ENCODE measurements at regions not wholly inside any gene's neighbourhood (a gene's known extent, or its start where the extent isn't known, plus 50 kb on each side); places are given as distances from the start of the nearest gene placed in this dataset.

GRCh38 chr10:2812631-2813030 is 254.7 kb upstream of the PFKP start:
- TF ChIP-seq, protein P1, sequence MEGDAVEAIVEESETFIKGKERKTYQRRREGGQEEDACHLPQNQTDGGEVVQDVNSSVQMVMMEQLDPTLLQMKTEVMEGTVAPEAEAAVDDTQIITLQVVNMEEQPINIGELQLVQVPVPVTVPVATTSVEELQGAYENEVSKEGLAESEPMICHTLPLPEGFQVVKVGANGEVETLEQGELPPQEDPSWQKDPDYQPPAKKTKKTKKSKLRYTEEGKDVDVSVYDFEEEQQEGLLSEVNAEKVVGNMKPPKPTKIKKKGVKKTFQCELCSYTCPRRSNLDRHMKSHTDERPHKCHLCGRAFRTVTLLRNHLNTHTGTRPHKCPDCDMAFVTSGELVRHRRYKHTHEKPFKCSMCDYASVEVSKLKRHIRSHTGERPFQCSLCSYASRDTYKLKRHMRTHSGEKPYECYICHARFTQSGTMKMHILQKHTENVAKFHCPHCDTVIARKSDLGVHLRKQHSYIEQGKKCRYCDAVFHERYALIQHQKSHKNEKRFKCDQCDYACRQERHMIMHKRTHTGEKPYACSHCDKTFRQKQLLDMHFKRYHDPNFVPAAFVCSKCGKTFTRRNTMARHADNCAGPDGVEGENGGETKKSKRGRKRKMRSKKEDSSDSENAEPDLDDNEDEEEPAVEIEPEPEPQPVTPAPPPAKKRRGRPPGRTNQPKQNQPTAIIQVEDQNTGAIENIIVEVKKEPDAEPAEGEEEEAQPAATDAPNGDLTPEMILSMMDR (IDR thresholded peaks at IDR 0.05): no peak
- TF ChIP-seq ZBTB21 (CRISPR knock-in tag; IDR thresholded peaks at IDR 0.05; ENCODE audit: borderline replicate concordance) (no peak), ATF1 (CRISPR knock-in tag; IDR thresholded peaks at IDR 0.05) (no peak), TEAD4 (CRISPR knock-in tag; IDR thresholded peaks at IDR 0.05) (no peak), SMAD4 (CRISPR knock-in tag; IDR thresholded peaks at IDR 0.05) (no peak), IRF2 (CRISPR knock-in tag; IDR thresholded peaks at IDR 0.05; ENCODE audit: borderline replicate concordance, low read depth) (no peak), EMX1 (CRISPR knock-in tag; IDR thresholded peaks at IDR 0.05) (no peak), JUN (CRISPR knock-in tag; IDR thresholded peaks at IDR 0.05) (no peak), E2F1 (CRISPR knock-in tag; IDR thresholded peaks at IDR 0.05) (no peak)
- TF ChIP-seq, protein P2, sequence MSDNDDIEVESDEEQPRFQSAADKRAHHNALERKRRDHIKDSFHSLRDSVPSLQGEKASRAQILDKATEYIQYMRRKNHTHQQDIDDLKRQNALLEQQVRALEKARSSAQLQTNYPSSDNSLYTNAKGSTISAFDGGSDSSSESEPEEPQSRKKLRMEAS (CRISPR knock-in tag; IDR thresholded peaks at IDR 0.05): no peak
- TF ChIP-seq, protein P3, sequence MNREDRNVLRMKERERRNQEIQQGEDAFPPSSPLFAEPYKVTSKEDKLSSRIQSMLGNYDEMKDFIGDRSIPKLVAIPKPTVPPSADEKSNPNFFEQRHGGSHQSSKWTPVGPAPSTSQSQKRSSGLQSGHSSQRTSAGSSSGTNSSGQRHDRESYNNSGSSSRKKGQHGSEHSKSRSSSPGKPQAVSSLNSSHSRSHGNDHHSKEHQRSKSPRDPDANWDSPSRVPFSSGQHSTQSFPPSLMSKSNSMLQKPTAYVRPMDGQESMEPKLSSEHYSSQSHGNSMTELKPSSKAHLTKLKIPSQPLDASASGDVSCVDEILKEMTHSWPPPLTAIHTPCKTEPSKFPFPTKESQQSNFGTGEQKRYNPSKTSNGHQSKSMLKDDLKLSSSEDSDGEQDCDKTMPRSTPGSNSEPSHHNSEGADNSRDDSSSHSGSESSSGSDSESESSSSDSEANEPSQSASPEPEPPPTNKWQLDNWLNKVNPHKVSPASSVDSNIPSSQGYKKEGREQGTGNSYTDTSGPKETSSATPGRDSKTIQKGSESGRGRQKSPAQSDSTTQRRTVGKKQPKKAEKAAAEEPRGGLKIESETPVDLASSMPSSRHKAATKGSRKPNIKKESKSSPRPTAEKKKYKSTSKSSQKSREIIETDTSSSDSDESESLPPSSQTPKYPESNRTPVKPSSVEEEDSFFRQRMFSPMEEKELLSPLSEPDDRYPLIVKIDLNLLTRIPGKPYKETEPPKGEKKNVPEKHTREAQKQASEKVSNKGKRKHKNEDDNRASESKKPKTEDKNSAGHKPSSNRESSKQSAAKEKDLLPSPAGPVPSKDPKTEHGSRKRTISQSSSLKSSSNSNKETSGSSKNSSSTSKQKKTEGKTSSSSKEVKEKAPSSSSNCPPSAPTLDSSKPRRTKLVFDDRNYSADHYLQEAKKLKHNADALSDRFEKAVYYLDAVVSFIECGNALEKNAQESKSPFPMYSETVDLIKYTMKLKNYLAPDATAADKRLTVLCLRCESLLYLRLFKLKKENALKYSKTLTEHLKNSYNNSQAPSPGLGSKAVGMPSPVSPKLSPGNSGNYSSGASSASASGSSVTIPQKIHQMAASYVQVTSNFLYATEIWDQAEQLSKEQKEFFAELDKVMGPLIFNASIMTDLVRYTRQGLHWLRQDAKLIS (CRISPR knock-in tag; IDR thresholded peaks at IDR 0.05; ENCODE audit: borderline replicate concordance): no peak
